ENCODE measurements at regions not wholly inside any gene's neighbourhood (a gene's known extent, or its start where the extent isn't known, plus 50 kb on each side); places are given as distances from the start of the nearest gene placed in this dataset.

GRCh38 chr16:49049644-49050043, 232.0 kb downstream of the CBLN1 start:
- TF ChIP-seq POLR2AphosphoS5 (IDR thresholded peaks at IDR 0.05; ENCODE audit: low read depth, low read length): no peak
- TF ChIP-seq POU2F2 (IDR thresholded peaks at IDR 0.05; ENCODE audit: low read depth, low read length): no peak
- no peak for TF ChIP-seq POLR2A (IDR thresholded peaks at IDR 0.05; ENCODE audit: low read depth, low read length)
- TF ChIP-seq SPI1 (IDR thresholded peaks at IDR 0.05; ENCODE audit: low read depth, low read length): no peak
- no peak for TF ChIP-seq TAF1 (IDR thresholded peaks at IDR 0.05; ENCODE audit: low read depth, low read length)

Measured in GM12891 (cell line).